Dermis microvascular lymphatic vessel endothelial cell (primary cell): ENCODE measurements at regions not wholly inside any gene's neighbourhood (a gene's known extent, or its start where the extent isn't known, plus 50 kb on each side); places are given as distances from the start of the nearest gene placed in this dataset.

Experiments used
- DNase-seq, 2 donors: peaks; one replicate each; pipeline versions ENCODE4 v3.0.0 to v3.0.0-alpha.2; 2010; ENCODE audit warnings: low read depth in 2 of 2

GRCh38 chr3:117181222-117181621 is 471.6 kb downstream of the TUSC7 start:
- DNase-seq = no peak

- peak in 1 of 2 donors; percentile 16 for DNase-seq
Observed at GRCh38 chr3:117184574-117184973, 475.0 kb downstream of the TUSC7 start.

- DNase-seq = no peak
Observed at GRCh38 chr3:117191245-117191644, 481.7 kb downstream of the TUSC7 start.

GRCh38 chr3:117192888-117193287 is 483.3 kb downstream of the TUSC7 start:
- no peak for DNase-seq

GRCh38 chr3:117193390-117193789 is 483.8 kb downstream of the TUSC7 start:
- no peak for DNase-seq

GRCh38 chr3:117195034-117195433 is 485.5 kb downstream of the TUSC7 start:
- no peak for DNase-seq

- DNase-seq = peak; percentile 5 to 39
Observed at GRCh38 chr3:117200962-117201361, 491.4 kb downstream of the TUSC7 start.

GRCh38 chr3:117201901-117202774 is 492.6 kb downstream of the TUSC7 start:
- no peak for DNase-seq

- peak in 1 of 2 donors; percentile 10 for DNase-seq
Observed at GRCh38 chr3:117217355-117217754, 507.8 kb downstream of the TUSC7 start.

GRCh38 chr3:117217760-117218316 is 508.3 kb downstream of the TUSC7 start:
- DNase-seq = no peak

- no peak for DNase-seq
Observed at GRCh38 chr3:117218641-117219048, 509.1 kb downstream of the TUSC7 start.

GRCh38 chr3:117219296-117219695 is 509.7 kb downstream of the TUSC7 start:
- no peak for DNase-seq

GRCh38 chr3:117226932-117227331 is 517.4 kb downstream of the TUSC7 start:
- DNase-seq = no peak

- DNase-seq = no peak
Observed at GRCh38 chr3:117228466-117228865, 518.9 kb downstream of the TUSC7 start.

GRCh38 chr3:117230924-117231323 is 521.3 kb downstream of the TUSC7 start:
- DNase-seq = no peak

- DNase-seq = no peak
Observed at GRCh38 chr3:117234331-117234730, 524.8 kb downstream of the TUSC7 start.

GRCh38 chr3:117235304-117235703 is 525.7 kb downstream of the TUSC7 start:
- no peak for DNase-seq

- no peak for DNase-seq
Observed at GRCh38 chr3:117238806-117239205, 529.2 kb downstream of the TUSC7 start.

- DNase-seq = no peak
Observed at GRCh38 chr3:117243657-117244056, 534.1 kb downstream of the TUSC7 start.

- DNase-seq = no peak
Observed at GRCh38 chr3:117246771-117247555, 537.4 kb downstream of the TUSC7 start.

GRCh38 chr3:117248153-117248552 is 538.6 kb downstream of the TUSC7 start:
- DNase-seq = no peak

- peak in 1 of 2 donors; percentile 78 for DNase-seq
Observed at GRCh38 chr3:117252208-117252607, 542.6 kb downstream of the TUSC7 start.
